Smooth muscle cell (in vitro differentiated cells): ENCODE measurements at regions not wholly inside any gene's neighbourhood (a gene's known extent, or its start where the extent isn't known, plus 50 kb on each side); places are given as distances from the start of the nearest gene placed in this dataset.

Experiments used
- DNase-seq: peaks from one replicate; lab custom pipeline; 2025; ENCODE audit not compliant: unreplicated experiment; lab: John Stamatoyannopoulos, UW
- H2AFZ ChIP-seq: fragments of 200-600 bp; sonication (generic); 2 replicates; pipeline ENCODE4 v1.6.0; 2016; ENCODE audit warnings: antibody characterized with exemption, low read depth, mild to moderate bottlenecking
- H3F3A ChIP-seq: fragments of 200-600 bp; sonication (generic); 2 replicates; pipeline ENCODE4 v1.6.0; 2017; ENCODE audit warnings: antibody characterized with exemption, low read depth
- H3K27ac ChIP-seq: fragments of 200-600 bp; sonication (generic); 2 replicates; pipeline ENCODE4 v1.5.1; 2016; ENCODE audit warnings: low read depth, mild to moderate bottlenecking
- H3K27me3 ChIP-seq: fragments of 200-600 bp; sonication (generic); 2 replicates; pipeline ENCODE4 v1.6.1; 2016; ENCODE audit warnings: low read depth, mild to moderate bottlenecking
- H3K36me3 ChIP-seq: fragments of 200-600 bp; sonication (generic); 2 replicates; pipeline ENCODE4 v1.5.1; 2016; ENCODE audit warnings: low read depth
- H3K4me1 ChIP-seq: fragments of 200-600 bp; sonication (generic); 2 replicates; pipeline ENCODE4 v1.5.1; 2016; ENCODE audit warnings: low read depth
- H3K4me2 ChIP-seq: fragments of 200-600 bp; sonication (generic); 2 replicates; pipeline ENCODE4 v1.6.0; 2016; ENCODE audit warnings: mild to moderate bottlenecking
- H3K4me3 ChIP-seq: fragments of 200-600 bp; sonication (generic); 2 replicates; pipeline ENCODE4 v1.5.1; 2016; ENCODE audit warnings: mild to moderate bottlenecking
- H3K79me2 ChIP-seq: fragments of 200-600 bp; sonication (generic); 2 replicates; pipeline ENCODE4 v1.6.0; 2016; ENCODE audit warnings: low read depth, mild to moderate bottlenecking
- H3K9ac ChIP-seq: fragments of 200-600 bp; sonication (generic); 2 replicates; pipeline ENCODE4 v1.6.0; 2016; ENCODE audit warnings: low read depth
- H3K9me3 ChIP-seq: fragments of 200-600 bp; sonication (generic); replicated peaks from 2 replicates; pipeline ENCODE4 v1.5.1; 2016; ENCODE audit warnings: low read depth
- H4K20me1 ChIP-seq: fragments of 200-600 bp; sonication (generic); 2 replicates; pipeline ENCODE4 v1.6.0; 2016; ENCODE audit warnings: low read depth
- WGBS: methylation state at CpG from one replicate; pipeline ENCODE4 v1.1.7; 2016; ENCODE audit warnings: low lambda C conversion rate; 5-methylcytosine and 5-hydroxymethylcytosine counted together
- TF ChIP-seq, protein P1 (sequence below): fragments of 200-600 bp; sonication (generic); IDR thresholded peaks from 2 replicates; pipeline ENCODE4 v1.5.1; 2017; ENCODE audit warnings: borderline replicate concordance, mild to moderate bottlenecking, antibody characterized with exemption; ENCODE audit not compliant: insufficient read depth, poor library complexity, severe bottlenecking

- Histone ChIP-seq H3K27ac (no peak overlapping the region), H3K9me3 (no peaks in the 10 kb centered on the region), H3K4me3 (no peak overlapping the region), H2AFZ (no peak overlapping the region), H3K9ac (no peak overlapping the region), H3K27me3 (no peaks in the 10 kb centered on the region), H3K36me3 (no peaks in the 10 kb centered on the region), H4K20me1 (no peaks in the 10 kb centered on the region), H3K79me2 (no peaks in the 10 kb centered on the region), H3K4me1 (no peaks in the 10 kb centered on the region), H3F3A (no peaks in the 10 kb centered on the region), H3K4me2 (no peak overlapping the region)
- TF ChIP-seq, protein P1, sequence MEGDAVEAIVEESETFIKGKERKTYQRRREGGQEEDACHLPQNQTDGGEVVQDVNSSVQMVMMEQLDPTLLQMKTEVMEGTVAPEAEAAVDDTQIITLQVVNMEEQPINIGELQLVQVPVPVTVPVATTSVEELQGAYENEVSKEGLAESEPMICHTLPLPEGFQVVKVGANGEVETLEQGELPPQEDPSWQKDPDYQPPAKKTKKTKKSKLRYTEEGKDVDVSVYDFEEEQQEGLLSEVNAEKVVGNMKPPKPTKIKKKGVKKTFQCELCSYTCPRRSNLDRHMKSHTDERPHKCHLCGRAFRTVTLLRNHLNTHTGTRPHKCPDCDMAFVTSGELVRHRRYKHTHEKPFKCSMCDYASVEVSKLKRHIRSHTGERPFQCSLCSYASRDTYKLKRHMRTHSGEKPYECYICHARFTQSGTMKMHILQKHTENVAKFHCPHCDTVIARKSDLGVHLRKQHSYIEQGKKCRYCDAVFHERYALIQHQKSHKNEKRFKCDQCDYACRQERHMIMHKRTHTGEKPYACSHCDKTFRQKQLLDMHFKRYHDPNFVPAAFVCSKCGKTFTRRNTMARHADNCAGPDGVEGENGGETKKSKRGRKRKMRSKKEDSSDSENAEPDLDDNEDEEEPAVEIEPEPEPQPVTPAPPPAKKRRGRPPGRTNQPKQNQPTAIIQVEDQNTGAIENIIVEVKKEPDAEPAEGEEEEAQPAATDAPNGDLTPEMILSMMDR = no peak
- no peak for DNase-seq
- WGBS = 91% methylated on average over 4 of the region's 4 CpGs
These were observed 511.4 kb downstream of the BCOR start for GRCh38 chrX:39586359-39586758.

GRCh38 chrX:39591099-39591498 is 506.7 kb downstream of the BCOR start:
- no peaks in the 10 kb centered on the region for H3F3A ChIP-seq
- WGBS = 90% methylated on average over 3 of the region's 3 CpGs

GRCh38 chrX:39592776-39593175 is 505.0 kb downstream of the BCOR start:
- Histone ChIP-seq H3K27ac (no peak overlapping the region), H3F3A (no peaks in the 10 kb centered on the region), H3K4me2 (no peak overlapping the region), H3K36me3 (no peaks in the 10 kb centered on the region), H3K4me1 (no peaks in the 10 kb centered on the region), H3K9me3 (no peaks in the 10 kb centered on the region), H4K20me1 (no peaks in the 10 kb centered on the region), H3K4me3 (no peak overlapping the region), H3K27me3 (no peaks in the 10 kb centered on the region), H3K79me2 (no peaks in the 10 kb centered on the region), H2AFZ (no peak overlapping the region), H3K9ac (no peak overlapping the region)
- TF ChIP-seq, protein P1 = no peak
- no peak for DNase-seq

More at GRCh38 chrX:39591099-39591498, 506.7 kb downstream of the BCOR start:
- no peak for DNase-seq
- Histone ChIP-seq H3K27me3 (no peaks in the 10 kb centered on the region), H3K9ac (no peak overlapping the region), H3K4me2 (no peak overlapping the region), H3K27ac (no peak overlapping the region), H4K20me1 (no peaks in the 10 kb centered on the region), H3K36me3 (no peaks in the 10 kb centered on the region), H3K9me3 (no peaks in the 10 kb centered on the region), H3K4me3 (no peak overlapping the region), H3K4me1 (no peaks in the 10 kb centered on the region), H3K79me2 (no peaks in the 10 kb centered on the region), H2AFZ (no peak overlapping the region)
- TF ChIP-seq, protein P1 = no peak

DNA sequence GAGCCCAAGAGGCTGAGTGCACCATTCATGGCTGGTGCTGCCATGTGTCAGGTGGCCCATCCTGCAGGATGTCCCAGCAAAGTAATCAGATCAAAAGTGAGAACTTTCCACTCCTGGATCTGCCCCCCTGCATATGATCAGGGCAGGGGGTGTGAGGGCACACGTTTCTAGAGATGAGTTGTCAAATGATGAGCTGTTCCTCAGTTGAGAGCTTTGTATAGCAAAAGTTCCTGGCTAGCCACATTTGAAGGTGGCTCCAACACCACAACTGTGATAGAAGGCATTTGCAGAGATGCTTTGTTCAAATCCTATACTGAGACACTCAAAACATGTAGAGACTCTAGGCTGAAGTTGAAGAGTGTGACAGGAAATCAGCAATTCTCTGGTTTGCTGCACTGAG is 501.8 kb downstream of the BCOR start:
- H3K27ac ChIP-seq = no peak overlapping the region
- H3K9ac ChIP-seq = no peak overlapping the region
- no peaks in the 10 kb centered on the region for H3K4me1 ChIP-seq
- 74% methylated on average over 1 of the region's 1 CpG for WGBS
- TF ChIP-seq, protein P1 = no peak
- no peaks in the 10 kb centered on the region for H3K79me2 ChIP-seq
- no peaks in the 10 kb centered on the region for H3K9me3 ChIP-seq
- H3F3A ChIP-seq = no peaks in the 10 kb centered on the region
- no peak for DNase-seq
- H3K4me3 ChIP-seq = no peak overlapping the region
- no peak overlapping the region for H2AFZ ChIP-seq
- H3K4me2 ChIP-seq = no peak overlapping the region
- no peaks in the 10 kb centered on the region for H3K27me3 ChIP-seq
- H4K20me1 ChIP-seq = no peaks in the 10 kb centered on the region
- H3K36me3 ChIP-seq = no peaks in the 10 kb centered on the region
